Hepatocyte (in vitro differentiated cells): ENCODE measurements at regions not wholly inside any gene's neighbourhood (a gene's known extent, or its start where the extent isn't known, plus 50 kb on each side); places are given as distances from the start of the nearest gene placed in this dataset.
"Not testable (repeated sequence)": the region's sequence is repeated elsewhere in the genome, so short reads cannot be mapped to it uniquely, and the experiment has no call there.

ENCODE experiments used
- DNase-seq: peaks from one replicate; pipeline ENCODE4 v3.0.0-alpha.2; 2016; ENCODE audit warnings: low spot score
- H2AFZ ChIP-seq: fragments of 200-600 bp; sonication (generic); 2 replicates; pipeline ENCODE4 v1.6.0; 2016; ENCODE audit warnings: antibody characterized with exemption, mild to moderate bottlenecking
- H3K27ac ChIP-seq: fragments of 200-600 bp; sonication (generic); 2 replicates; pipeline ENCODE4 v1.5.1; 2016; ENCODE audit warnings: mild to moderate bottlenecking
- H3K27me3 ChIP-seq: fragments of 200-600 bp; sonication (generic); 2 replicates; pipeline ENCODE4 v1.6.1; 2016
- H3K36me3 ChIP-seq: fragments of 200-600 bp; sonication (generic); replicated peaks from 2 replicates; pipeline ENCODE4 v1.5.1; 2016; ENCODE audit warnings: low read depth; ENCODE audit not compliant: insufficient read depth
- H3K4me1 ChIP-seq: fragments of 200-600 bp; sonication (generic); 2 replicates; pipeline ENCODE4 v1.5.1; 2016; ENCODE audit warnings: mild to moderate bottlenecking, moderate library complexity; ENCODE audit not compliant: insufficient read depth
- H3K4me2 ChIP-seq: fragments of 200-600 bp; sonication (generic); 2 replicates; pipeline ENCODE4 v1.6.0; 2016
- H3K4me3 ChIP-seq: fragments of 200-600 bp; sonication (generic); 2 replicates; pipeline ENCODE4 v1.5.1; 2016; ENCODE audit warnings: mild to moderate bottlenecking
- H3K79me2 ChIP-seq: fragments of 200-600 bp; sonication (generic); 2 replicates; pipeline ENCODE4 v1.6.0; 2017; ENCODE audit warnings: mild to moderate bottlenecking
- H3K9me2 ChIP-seq: fragments of 200-600 bp; sonication (generic); replicated peaks from 2 replicates; pipeline ENCODE4 v1.6.0; 2017; ENCODE audit warnings: mild to moderate bottlenecking; ENCODE audit not compliant: insufficient read depth
- H3K9me3 ChIP-seq: fragments of 200-600 bp; sonication (generic); 2 replicates; pipeline ENCODE4 v1.5.1; 2016; ENCODE audit warnings: low read depth, mild to moderate bottlenecking
- H4K20me1 ChIP-seq: fragments of 200-600 bp; sonication (generic); 2 replicates; pipeline ENCODE4 v1.6.0; 2016; ENCODE audit warnings: mild to moderate bottlenecking; ENCODE audit not compliant: insufficient read depth, poor library complexity, severe bottlenecking
- EZH2 ChIP-seq: fragments of 200-600 bp; sonication (generic); IDR thresholded peaks from 2 replicates; pipeline ENCODE4 v1.6.1; 2016; ENCODE audit warnings: antibody characterized with exemption, mild to moderate bottlenecking, borderline replicate concordance
- EZH2phosphoT487 ChIP-seq: fragments of 200-600 bp; sonication (generic); IDR thresholded peaks from one replicate; pipeline ENCODE4 v1.6.1; 2018; ENCODE audit warnings: antibody characterized with exemption, mild to moderate bottlenecking, low read depth, moderate library complexity; ENCODE audit not compliant: unreplicated experiment, severe bottlenecking
- WGBS: methylation state at CpG from one replicate; pipeline ENCODE4 v1.1.6; 2016; ENCODE audit warnings: low lambda C conversion rate; ENCODE audit errors: missing lambda C conversion rate; 5-methylcytosine and 5-hydroxymethylcytosine counted together
- TF ChIP-seq, protein P1 (sequence below): fragments of 200-600 bp; sonication (generic); IDR thresholded peaks from 2 replicates; pipeline ENCODE4 v1.5.1; 2016; ENCODE audit warnings: antibody characterized with exemption, mild to moderate bottlenecking; ENCODE audit not compliant: poor library complexity

DNA sequence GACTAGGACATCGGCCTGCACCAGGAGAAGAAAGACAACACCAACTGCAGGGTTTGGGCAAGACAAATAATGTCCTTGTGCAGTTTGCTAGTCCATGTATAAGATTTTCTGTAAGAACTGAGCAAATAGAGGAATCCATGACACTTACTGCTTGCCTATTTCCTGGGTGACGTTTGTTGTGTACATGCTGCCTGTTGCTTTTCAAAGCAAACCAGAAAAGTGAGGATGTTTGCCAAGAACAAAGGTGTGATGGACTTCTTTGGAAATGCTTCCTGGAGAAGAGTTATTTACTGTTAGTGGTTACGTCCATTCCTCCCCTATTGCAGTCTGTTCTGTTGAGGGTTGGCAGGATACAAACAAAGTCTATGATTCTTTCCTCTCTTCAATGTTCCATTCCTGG, 126.5 kb downstream of the CASP12 start:
- peaks cover 4% of the 10 kb centered on the region for H3K4me1 ChIP-seq
- no peaks in the 10 kb centered on the region for H3K9me3 ChIP-seq
- no peak for DNase-seq
- H3K27me3 ChIP-seq, result no peaks in the 10 kb centered on the region
- no peaks in the 10 kb centered on the region for H4K20me1 ChIP-seq
- H3K9me2 ChIP-seq, result no peaks in the 10 kb centered on the region
- no peaks in the 10 kb centered on the region for H3K36me3 ChIP-seq
- H3K4me2 ChIP-seq, result no peak overlapping the region
- no peak overlapping the region for H2AFZ ChIP-seq
- H3K27ac ChIP-seq, result no peak overlapping the region
- H3K79me2 ChIP-seq, result no peaks in the 10 kb centered on the region
- TF ChIP-seq EZH2 (no peak), EZH2phosphoT487 (no peak)
- TF ChIP-seq, protein P1, sequence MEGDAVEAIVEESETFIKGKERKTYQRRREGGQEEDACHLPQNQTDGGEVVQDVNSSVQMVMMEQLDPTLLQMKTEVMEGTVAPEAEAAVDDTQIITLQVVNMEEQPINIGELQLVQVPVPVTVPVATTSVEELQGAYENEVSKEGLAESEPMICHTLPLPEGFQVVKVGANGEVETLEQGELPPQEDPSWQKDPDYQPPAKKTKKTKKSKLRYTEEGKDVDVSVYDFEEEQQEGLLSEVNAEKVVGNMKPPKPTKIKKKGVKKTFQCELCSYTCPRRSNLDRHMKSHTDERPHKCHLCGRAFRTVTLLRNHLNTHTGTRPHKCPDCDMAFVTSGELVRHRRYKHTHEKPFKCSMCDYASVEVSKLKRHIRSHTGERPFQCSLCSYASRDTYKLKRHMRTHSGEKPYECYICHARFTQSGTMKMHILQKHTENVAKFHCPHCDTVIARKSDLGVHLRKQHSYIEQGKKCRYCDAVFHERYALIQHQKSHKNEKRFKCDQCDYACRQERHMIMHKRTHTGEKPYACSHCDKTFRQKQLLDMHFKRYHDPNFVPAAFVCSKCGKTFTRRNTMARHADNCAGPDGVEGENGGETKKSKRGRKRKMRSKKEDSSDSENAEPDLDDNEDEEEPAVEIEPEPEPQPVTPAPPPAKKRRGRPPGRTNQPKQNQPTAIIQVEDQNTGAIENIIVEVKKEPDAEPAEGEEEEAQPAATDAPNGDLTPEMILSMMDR, result no peak
- 77% methylated on average over 3 of the region's 3 CpGs for WGBS
- no peak overlapping the region for H3K4me3 ChIP-seq

DNA sequence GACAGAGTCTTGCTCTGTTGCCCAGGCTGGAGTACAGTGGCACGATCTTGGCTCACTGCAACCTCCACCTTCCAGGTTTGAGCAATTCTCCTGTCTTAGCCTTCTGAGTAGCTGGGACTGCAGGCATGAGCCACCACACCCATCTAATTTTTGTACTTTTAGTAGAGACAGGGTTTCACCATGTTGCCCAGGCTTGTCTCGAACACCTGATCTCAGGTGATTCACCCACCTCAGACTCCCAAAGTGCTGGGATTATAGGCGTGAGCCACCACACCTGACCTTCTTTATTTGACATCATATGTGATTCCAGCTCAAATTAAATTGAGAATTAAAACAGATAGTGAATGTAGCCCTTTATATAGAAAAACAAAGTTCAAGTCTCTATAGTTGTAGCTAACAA, 127.2 kb downstream of the CASP12 start:
- WGBS, result 97% methylated on average over 3 of the region's 3 CpGs
- not testable (repeated sequence) for H2AFZ ChIP-seq, H3K27ac ChIP-seq

DNA sequence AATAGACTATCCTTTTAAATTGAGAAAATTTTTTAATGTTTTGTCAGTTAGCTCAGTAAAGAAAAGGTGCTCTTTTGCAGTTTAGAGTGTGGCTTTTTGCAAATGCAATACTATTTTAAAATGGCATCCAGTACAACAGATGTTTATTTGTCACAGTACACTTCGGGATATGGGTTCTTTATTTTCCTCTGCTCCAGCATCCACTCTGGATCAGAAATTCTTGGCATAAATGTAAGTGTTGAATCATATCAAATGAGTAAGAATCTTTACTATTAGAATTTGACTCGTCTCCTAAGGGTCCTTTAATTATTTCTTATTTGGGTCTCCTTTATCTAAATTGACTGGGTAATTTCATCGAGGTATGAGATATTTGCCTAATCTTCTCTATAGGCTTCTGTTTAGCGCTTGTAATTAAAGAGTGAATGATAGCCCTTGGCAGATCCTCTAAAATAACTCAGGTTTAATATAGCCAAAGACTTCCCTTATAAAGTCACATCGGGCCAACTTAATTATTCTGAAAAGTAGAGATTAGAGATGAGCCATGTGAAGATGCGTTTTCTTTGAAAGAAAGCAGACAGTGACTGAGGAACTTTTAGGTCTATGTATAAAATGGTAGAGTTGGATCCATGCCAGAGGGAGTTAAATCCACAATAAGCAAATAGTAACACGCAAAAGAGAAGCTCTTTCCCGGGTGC, 132.7 kb downstream of the CASP12 start:
- no peaks in the 10 kb centered on the region for H4K20me1 ChIP-seq
- no peak overlapping the region for H2AFZ ChIP-seq
- H3K27me3 ChIP-seq, result no peaks in the 10 kb centered on the region
- no peak overlapping the region for H3K4me2 ChIP-seq
- no peaks in the 10 kb centered on the region for H3K4me1 ChIP-seq
- H3K79me2 ChIP-seq, result no peaks in the 10 kb centered on the region
- no peak for DNase-seq
- no peaks in the 10 kb centered on the region for H3K9me2 ChIP-seq
- H3K4me3 ChIP-seq, result no peak overlapping the region
- H3K36me3 ChIP-seq, result no peaks in the 10 kb centered on the region
- H3K27ac ChIP-seq, result no peak overlapping the region
- TF ChIP-seq EZH2phosphoT487, result no peak
- no peak for TF ChIP-seq EZH2
- TF ChIP-seq, protein P1, result no peak
- WGBS, result 79% methylated on average over 8 of the region's 8 CpGs
- H3K9me3 ChIP-seq, result no peaks in the 10 kb centered on the region

More for the DNA sequence above, 127.2 kb downstream of the CASP12 start:
- H3K36me3 ChIP-seq, H3K9me3 ChIP-seq, H4K20me1 ChIP-seq, H3K79me2 ChIP-seq, DNase-seq, H3K9me2 ChIP-seq, H3K4me2 ChIP-seq, H3K4me3 ChIP-seq, H3K27me3 ChIP-seq, H3K4me1 ChIP-seq: not testable (repeated sequence)

DNA sequence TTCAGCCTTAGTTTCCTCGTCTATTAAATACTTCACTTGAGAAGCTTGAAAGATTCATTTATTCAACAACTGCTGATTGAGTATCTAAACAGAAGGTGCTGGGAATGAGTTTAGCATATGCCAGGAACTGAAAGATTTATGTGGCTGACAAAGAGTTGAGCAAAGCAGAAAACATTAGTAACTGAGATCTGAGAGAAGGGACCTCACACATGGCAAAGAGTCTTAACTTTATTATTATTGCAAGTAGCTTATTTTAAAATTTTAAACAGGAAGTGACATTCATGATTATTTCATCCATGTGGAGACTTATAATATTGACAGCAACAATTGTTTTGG, 133.6 kb downstream of the CASP12 start:
- Histone ChIP-seq H3K4me2 (no peak overlapping the region), H3K27me3 (no peaks in the 10 kb centered on the region), H2AFZ (no peak overlapping the region), H3K4me3 (no peak overlapping the region), H3K79me2 (no peaks in the 10 kb centered on the region), H3K9me2 (no peaks in the 10 kb centered on the region), H3K4me1 (no peaks in the 10 kb centered on the region), H3K9me3 (peaks cover 6% of the 10 kb centered on the region), H3K36me3 (no peaks in the 10 kb centered on the region), H4K20me1 (no peaks in the 10 kb centered on the region), H3K27ac (no peak overlapping the region)
- TF ChIP-seq EZH2phosphoT487 (no peak), EZH2 (no peak)
- TF ChIP-seq, protein P1, result no peak
- no peak for DNase-seq
- WGBS, result 33% methylated on average over 1 of the region's 1 CpG
